ENCODE measurements at regions not wholly inside any gene's neighbourhood (a gene's known extent, or its start where the extent isn't known, plus 50 kb on each side); places are given as distances from the start of the nearest gene placed in this dataset.

DNA sequence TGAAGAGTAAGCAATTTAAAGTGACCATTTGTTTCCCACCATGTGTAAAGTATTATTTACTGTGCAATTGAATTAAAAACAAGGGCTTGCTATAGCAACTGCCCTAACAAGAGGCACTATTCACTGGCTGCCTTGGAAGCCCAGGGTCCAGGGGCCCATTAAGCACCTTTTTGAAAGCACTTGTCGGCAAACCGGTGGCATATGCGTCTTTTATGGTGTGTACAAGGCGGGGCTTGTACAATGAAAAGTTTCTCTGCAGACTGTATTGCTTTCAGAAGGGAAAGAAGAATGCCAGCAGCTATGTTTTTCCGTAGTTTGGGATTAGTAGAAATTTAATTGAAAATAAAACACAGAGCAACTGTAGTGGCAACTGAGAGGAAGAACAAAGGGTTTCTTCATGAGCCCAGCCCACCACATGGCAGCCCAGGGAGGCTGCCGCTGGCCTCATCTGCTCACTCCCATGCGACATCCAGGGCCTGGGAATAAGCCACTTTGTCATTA lies 279.5 kb upstream of the PARD3B start:
- no peak overlapping the region for H3K4me3 ChIP-seq (replicated peaks; ENCODE audit: low read depth, low read length)
- DNase-seq (ENCODE audit: low read depth): no peak
- TF ChIP-seq, protein P1, sequence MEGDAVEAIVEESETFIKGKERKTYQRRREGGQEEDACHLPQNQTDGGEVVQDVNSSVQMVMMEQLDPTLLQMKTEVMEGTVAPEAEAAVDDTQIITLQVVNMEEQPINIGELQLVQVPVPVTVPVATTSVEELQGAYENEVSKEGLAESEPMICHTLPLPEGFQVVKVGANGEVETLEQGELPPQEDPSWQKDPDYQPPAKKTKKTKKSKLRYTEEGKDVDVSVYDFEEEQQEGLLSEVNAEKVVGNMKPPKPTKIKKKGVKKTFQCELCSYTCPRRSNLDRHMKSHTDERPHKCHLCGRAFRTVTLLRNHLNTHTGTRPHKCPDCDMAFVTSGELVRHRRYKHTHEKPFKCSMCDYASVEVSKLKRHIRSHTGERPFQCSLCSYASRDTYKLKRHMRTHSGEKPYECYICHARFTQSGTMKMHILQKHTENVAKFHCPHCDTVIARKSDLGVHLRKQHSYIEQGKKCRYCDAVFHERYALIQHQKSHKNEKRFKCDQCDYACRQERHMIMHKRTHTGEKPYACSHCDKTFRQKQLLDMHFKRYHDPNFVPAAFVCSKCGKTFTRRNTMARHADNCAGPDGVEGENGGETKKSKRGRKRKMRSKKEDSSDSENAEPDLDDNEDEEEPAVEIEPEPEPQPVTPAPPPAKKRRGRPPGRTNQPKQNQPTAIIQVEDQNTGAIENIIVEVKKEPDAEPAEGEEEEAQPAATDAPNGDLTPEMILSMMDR (IDR thresholded peaks at IDR 0.05; ENCODE audit: low read length, missing control alignments): no peak

DNA sequence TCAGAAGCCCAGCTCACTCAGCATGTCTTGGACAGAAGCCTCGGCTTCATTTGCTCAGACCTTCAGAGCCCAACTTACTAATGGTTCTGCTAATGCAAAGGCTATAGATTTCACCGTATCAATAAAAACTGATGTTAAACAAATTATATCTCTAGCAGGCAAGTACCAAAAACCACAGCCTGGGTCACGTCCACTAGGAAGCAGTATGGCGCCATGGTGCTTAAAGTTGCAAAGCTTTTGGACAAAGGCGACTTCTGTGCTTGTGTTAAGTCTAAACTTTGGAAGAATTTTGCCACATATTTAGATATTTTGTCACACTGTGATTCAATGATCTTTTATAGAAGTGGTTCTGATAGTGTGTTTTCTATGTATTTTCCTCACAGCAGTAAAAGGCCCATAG lies 276.8 kb upstream of the PARD3B start:
- DNase-seq (ENCODE audit: low read depth): no peak
- TF ChIP-seq, protein P1 (IDR thresholded peaks at IDR 0.05; ENCODE audit: low read length, missing control alignments): no peak
- H3K4me3 ChIP-seq (replicated peaks; ENCODE audit: low read depth, low read length): no peak overlapping the region

GRCh38 chr2:204268971-204269370 lies 276.3 kb upstream of the PARD3B start:
- DNase-seq (ENCODE audit: low read depth): no peak
- TF ChIP-seq, protein P1 (IDR thresholded peaks at IDR 0.05; ENCODE audit: low read length, missing control alignments): no peak
- H3K4me3 ChIP-seq (replicated peaks; ENCODE audit: low read depth, low read length): no peak overlapping the region

DNA sequence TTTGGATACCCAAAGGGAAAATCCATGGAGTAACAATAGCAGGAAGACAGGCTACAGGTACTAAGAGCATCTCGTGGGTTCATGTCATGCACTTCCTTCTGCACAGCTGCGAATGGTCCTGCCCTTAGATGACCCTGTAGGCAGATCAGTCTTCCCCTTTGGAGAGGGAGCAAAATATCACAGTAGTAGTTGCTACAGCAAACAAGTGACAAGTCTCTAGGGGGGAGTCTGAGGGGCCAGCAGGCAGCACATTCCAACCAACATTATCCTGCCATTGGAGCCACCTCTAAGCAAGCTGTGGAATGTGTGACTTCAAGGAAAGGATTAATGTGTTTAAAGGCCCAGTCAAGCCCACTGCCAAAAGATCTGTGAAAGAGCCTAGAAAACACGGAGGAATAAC lies 273.2 kb upstream of the PARD3B start:
- no peak overlapping the region for H3K4me3 ChIP-seq (replicated peaks; ENCODE audit: low read depth, low read length)
- TF ChIP-seq, protein P1 (IDR thresholded peaks at IDR 0.05; ENCODE audit: low read length, missing control alignments): no peak
- DNase-seq (ENCODE audit: low read depth): no peak

- TF ChIP-seq, protein P1 (IDR thresholded peaks at IDR 0.05; ENCODE audit: low read length, missing control alignments): no peak
- H3K4me3 ChIP-seq (replicated peaks; ENCODE audit: low read depth, low read length): no peak overlapping the region
- no peak for DNase-seq (ENCODE audit: low read depth)
These were observed 272.5 kb upstream of the PARD3B start for GRCh38 chr2:204272610-204273287.

DNA sequence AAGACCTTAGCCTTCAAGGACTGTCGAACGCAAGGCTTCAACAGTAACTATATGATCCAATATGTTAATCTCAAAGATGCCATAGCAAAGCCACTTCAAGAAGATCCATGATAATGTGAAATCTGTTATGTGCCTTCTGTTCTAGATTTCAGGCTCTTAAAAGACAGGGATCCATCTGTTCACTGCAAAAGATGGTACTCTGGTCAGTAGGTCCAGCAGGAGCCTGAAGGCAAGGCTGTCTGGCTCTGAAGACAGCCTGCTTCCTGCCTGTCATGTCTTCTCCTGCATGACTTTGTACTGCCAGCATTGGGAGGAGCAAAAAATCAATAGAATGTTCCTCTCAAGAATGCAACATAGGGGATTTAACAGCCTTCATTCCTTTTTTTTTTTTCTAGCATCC lies 270.8 kb upstream of the PARD3B start:
- TF ChIP-seq, protein P1 (IDR thresholded peaks at IDR 0.05; ENCODE audit: low read length, missing control alignments): no peak
- no peak overlapping the region for H3K4me3 ChIP-seq (replicated peaks; ENCODE audit: low read depth, low read length)
- no peak for DNase-seq (ENCODE audit: low read depth)

DNA sequence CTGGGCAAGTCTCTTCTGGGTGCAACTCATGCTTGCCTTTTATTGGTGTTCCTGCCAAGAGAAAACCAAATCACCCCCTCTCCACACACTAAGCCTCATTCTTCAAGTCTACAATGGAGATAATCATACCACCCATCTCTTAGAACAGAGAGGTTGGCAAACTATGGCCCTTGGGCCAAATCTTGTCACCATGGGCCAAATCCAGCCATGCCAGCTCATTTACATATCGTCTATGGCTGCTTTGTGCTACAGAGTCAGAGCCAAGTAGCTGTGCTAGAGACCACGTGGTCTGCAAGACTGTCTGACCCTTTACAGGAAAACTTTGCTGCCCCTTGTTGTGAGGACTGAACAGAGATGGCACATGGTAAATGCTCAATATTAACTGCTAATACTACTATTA lies 270.3 kb upstream of the PARD3B start:
- TF ChIP-seq, protein P1 (IDR thresholded peaks at IDR 0.05; ENCODE audit: low read length, missing control alignments): no peak
- no peak for DNase-seq (ENCODE audit: low read depth)
- H3K4me3 ChIP-seq (replicated peaks; ENCODE audit: low read depth, low read length): no peak overlapping the region
